ENCODE measurements at regions not wholly inside any gene's neighbourhood (a gene's known extent, or its start where the extent isn't known, plus 50 kb on each side); places are given as distances from the start of the nearest gene placed in this dataset.

DNA sequence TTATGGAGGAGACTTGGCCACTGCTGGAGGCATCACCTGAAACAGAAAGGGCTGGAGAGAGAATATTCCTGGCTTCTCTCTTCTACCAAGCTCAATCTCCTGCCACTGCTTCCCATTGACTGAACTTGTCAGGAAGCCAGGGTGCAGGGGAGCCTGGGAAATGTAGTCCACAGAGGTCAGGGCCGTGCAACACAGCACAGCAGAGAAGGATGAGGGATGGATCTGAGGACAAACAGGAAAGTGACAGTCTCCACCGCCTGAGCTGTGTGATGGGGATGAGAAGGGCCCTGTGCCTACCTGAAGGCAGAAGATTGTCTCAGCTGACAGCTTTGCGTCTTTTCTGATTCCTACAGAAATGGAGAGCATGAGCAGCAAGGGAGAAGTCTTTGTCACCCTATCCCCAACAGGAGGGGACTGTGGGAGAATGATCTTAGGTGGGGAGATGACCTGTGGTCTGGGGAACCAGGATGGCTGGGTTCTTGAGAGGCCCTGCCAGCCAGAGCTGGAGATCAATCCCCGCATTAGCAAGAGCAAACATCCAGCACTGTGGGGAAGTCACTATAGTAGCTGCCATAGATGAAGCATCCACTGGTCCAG is 114.2 kb downstream of the SNX5 start (continued):
- TF ChIP-seq, protein P1, sequence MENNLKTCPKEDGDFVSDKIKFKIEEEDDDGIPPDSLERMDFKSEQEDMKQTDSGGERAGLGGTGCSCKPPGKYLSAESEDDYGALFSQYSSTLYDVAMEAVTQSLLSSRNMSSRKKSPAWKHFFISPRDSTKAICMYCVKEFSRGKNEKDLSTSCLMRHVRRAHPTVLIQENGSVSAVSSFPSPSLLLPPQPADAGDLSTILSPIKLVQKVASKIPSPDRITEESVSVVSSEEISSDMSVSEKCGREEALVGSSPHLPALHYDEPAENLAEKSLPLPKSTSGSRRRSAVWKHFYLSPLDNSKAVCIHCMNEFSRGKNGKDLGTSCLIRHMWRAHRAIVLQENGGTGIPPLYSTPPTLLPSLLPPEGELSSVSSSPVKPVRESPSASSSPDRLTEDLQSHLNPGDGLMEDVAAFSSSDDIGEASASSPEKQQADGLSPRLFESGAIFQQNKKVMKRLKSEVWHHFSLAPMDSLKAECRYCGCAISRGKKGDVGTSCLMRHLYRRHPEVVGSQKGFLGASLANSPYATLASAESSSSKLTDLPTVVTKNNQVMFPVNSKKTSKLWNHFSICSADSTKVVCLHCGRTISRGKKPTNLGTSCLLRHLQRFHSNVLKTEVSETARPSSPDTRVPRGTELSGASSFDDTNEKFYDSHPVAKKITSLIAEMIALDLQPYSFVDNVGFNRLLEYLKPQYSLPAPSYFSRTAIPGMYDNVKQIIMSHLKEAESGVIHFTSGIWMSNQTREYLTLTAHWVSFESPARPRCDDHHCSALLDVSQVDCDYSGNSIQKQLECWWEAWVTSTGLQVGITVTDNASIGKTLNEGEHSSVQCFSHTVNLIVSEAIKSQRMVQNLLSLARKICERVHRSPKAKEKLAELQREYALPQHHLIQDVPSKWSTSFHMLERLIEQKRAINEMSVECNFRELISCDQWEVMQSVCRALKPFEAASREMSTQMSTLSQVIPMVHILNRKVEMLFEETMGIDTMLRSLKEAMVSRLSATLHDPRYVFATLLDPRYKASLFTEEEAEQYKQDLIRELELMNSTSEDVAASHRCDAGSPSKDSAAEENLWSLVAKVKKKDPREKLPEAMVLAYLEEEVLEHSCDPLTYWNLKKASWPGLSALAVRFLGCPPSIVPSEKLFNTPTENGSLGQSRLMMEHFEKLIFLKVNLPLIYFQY (CRISPR knock-in tag; IDR thresholded peaks at IDR 0.05; ENCODE audit: borderline replicate concordance): peak; percentile 34; the same call in 1 of the 2 replicates
- TF ChIP-seq, protein P2, sequence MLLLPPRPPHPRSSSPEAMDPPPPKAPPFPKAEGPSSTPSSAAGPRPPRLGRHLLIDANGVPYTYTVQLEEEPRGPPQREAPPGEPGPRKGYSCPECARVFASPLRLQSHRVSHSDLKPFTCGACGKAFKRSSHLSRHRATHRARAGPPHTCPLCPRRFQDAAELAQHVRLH (CRISPR knock-in tag; IDR thresholded peaks at IDR 0.05; ENCODE audit: borderline replicate concordance, low read depth): peak; percentile 74
- TF ChIP-seq, protein P3, sequence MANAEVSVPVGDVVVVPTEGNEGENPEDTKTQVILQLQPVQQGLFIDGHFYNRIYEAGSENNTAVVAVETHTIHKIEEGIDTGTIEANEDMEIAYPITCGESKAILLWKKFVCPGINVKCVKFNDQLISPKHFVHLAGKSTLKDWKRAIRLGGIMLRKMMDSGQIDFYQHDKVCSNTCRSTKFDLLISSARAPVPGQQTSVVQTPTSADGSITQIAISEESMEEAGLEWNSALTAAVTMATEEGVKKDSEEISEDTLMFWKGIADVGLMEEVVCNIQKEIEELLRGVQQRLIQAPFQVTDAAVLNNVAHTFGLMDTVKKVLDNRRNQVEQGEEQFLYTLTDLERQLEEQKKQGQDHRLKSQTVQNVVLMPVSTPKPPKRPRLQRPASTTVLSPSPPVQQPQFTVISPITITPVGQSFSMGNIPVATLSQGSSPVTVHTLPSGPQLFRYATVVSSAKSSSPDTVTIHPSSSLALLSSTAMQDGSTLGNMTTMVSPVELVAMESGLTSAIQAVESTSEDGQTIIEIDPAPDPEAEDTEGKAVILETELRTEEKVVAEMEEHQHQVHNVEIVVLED (CRISPR knock-in tag; IDR thresholded peaks at IDR 0.05; ENCODE audit: borderline replicate concordance): 0 out of 2 replicates have a peak, but pooled peaks have one; percentile 28
- TF ChIP-seq RFXAP (CRISPR knock-in tag; IDR thresholded peaks at IDR 0.05; ENCODE audit: borderline replicate concordance) (peak; percentile 26; the same call in 1 of the 2 replicates), ASH2L (IDR thresholded peaks at IDR 0.05; ENCODE audit: insufficient read length, low read depth, low read length) (peak; percentile 48), MAFF (IDR thresholded peaks at IDR 0.05; ENCODE audit: low read depth, low read length) (no peak), MEIS1 (CRISPR knock-in tag; IDR thresholded peaks at IDR 0.05; ENCODE audit: borderline replicate concordance) (peak; percentile 60; the same call in 1 of the 2 replicates), ARHGAP35 (CRISPR knock-in tag; IDR thresholded peaks at IDR 0.05; ENCODE audit: borderline replicate concordance) (peak; percentile 68; the same call in 1 of the 2 replicates), ZNF775 (CRISPR knock-in tag; IDR thresholded peaks at IDR 0.05; ENCODE audit: borderline replicate concordance) (peak; percentile 97), KMT2B (CRISPR knock-in tag; IDR thresholded peaks at IDR 0.05) (peak; percentile 43; the same call in 1 of the 2 replicates), LCORL (IDR thresholded peaks at IDR 0.05) (no peak), LCORL (CRISPR knock-in tag; IDR thresholded peaks at IDR 0.05) (peak; percentile 79), HDAC2 (CRISPR knock-in tag; IDR thresholded peaks at IDR 0.05) (peak; percentile 73; the same call in 1 of the 2 replicates), ELF1 (CRISPR knock-in tag; IDR thresholded peaks at IDR 0.05) (peak; percentile 97)
- TF ChIP-seq, protein P4, sequence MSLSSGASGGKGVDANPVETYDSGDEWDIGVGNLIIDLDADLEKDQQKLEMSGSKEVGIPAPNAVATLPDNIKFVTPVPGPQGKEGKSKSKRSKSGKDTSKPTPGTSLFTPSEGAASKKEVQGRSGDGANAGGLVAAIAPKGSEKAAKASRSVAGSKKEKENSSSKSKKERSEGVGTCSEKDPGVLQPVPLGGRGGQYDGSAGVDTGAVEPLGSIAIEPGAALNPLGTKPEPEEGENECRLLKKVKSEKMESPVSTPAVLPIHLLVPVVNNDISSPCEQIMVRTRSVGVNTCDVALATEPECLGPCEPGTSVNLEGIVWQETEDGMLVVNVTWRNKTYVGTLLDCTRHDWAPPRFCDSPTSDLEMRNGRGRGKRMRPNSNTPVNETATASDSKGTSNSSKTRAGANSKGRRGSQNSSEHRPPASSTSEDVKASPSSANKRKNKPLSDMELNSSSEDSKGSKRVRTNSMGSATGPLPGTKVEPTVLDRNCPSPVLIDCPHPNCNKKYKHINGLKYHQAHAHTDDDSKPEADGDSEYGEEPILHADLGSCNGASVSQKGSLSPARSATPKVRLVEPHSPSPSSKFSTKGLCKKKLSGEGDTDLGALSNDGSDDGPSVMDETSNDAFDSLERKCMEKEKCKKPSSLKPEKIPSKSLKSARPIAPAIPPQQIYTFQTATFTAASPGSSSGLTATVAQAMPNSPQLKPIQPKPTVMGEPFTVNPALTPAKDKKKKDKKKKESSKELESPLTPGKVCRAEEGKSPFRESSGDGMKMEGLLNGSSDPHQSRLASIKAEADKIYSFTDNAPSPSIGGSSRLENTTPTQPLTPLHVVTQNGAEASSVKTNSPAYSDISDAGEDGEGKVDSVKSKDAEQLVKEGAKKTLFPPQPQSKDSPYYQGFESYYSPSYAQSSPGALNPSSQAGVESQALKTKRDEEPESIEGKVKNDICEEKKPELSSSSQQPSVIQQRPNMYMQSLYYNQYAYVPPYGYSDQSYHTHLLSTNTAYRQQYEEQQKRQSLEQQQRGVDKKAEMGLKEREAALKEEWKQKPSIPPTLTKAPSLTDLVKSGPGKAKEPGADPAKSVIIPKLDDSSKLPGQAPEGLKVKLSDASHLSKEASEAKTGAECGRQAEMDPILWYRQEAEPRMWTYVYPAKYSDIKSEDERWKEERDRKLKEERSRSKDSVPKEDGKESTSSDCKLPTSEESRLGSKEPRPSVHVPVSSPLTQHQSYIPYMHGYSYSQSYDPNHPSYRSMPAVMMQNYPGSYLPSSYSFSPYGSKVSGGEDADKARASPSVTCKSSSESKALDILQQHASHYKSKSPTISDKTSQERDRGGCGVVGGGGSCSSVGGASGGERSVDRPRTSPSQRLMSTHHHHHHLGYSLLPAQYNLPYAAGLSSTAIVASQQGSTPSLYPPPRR (CRISPR knock-in tag; IDR thresholded peaks at IDR 0.05; ENCODE audit: borderline replicate concordance): peak; percentile 41; the same call in 1 of the 2 replicates
- TF ChIP-seq, protein P5, sequence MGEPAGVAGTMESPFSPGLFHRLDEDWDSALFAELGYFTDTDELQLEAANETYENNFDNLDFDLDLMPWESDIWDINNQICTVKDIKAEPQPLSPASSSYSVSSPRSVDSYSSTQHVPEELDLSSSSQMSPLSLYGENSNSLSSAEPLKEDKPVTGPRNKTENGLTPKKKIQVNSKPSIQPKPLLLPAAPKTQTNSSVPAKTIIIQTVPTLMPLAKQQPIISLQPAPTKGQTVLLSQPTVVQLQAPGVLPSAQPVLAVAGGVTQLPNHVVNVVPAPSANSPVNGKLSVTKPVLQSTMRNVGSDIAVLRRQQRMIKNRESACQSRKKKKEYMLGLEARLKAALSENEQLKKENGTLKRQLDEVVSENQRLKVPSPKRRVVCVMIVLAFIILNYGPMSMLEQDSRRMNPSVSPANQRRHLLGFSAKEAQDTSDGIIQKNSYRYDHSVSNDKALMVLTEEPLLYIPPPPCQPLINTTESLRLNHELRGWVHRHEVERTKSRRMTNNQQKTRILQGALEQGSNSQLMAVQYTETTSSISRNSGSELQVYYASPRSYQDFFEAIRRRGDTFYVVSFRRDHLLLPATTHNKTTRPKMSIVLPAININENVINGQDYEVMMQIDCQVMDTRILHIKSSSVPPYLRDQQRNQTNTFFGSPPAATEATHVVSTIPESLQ (CRISPR knock-in tag; conservative IDR thresholded peaks at IDR 0.05): peak; percentile 77; the same call in 1 of the 2 replicates

Data from HepG2 (cell line).